WERI-Rb-1 (cell line): ENCODE measurements at regions not wholly inside any gene's neighbourhood (a gene's known extent, or its start where the extent isn't known, plus 50 kb on each side); places are given as distances from the start of the nearest gene placed in this dataset.
"Not testable (repeated sequence)": the region's sequence is repeated elsewhere in the genome, so short reads cannot be mapped to it uniquely, and the experiment has no call there.

Experiments used
- DNase-seq: peaks from one replicate; pipeline ENCODE4 v3.0.0-alpha.2; 2020
- H3K27ac ChIP-seq: fragments of 250-450 bp; sonication (Bioruptor Pico); 2 replicates; pipeline ENCODE4 v1.5.1; 2020; ENCODE audit warnings: mild to moderate bottlenecking, moderate library complexity
- H3K27me3 ChIP-seq: fragments of 250-450 bp; sonication (Bioruptor Pico); 2 replicates; pipeline ENCODE4 v1.5.1; 2021; ENCODE audit warnings: mild to moderate bottlenecking, low read depth, moderate library complexity; ENCODE audit not compliant: insufficient read depth, severe bottlenecking
- H3K36me3 ChIP-seq: fragments of 250-450 bp; sonication (Bioruptor Pico); 2 replicates; pipeline ENCODE4 v1.5.1; 2020; ENCODE audit warnings: mild to moderate bottlenecking, moderate library complexity
- H3K4me3 ChIP-seq: 2 replicates; pipeline ENCODE4 v1.5.1; 2011; ENCODE audit warnings: low read depth, mild to moderate bottlenecking, control low read depth, low read length
- H3K9me3 ChIP-seq: fragments of 250-450 bp; sonication (Bioruptor Pico); 2 replicates; pipeline ENCODE4 v1.5.1; 2021; ENCODE audit warnings: mild to moderate bottlenecking, moderate library complexity; ENCODE audit not compliant: severe bottlenecking
- CTCF ChIP-seq: IDR thresholded peaks from 2 replicates; pipeline ENCODE4 v1.5.1; 2011; ENCODE audit warnings: low read depth, mild to moderate bottlenecking, control low read depth, inconsistent platforms, low read length

- Histone ChIP-seq H3K4me3 (no peak overlapping the region), H3K27ac (no peak overlapping the region), H3K36me3 (no peaks in the 10 kb centered on the region), H3K27me3 (no peaks in the 10 kb centered on the region), H3K9me3 (no peaks in the 10 kb centered on the region)
- TF ChIP-seq CTCF = peak; percentile 47
- peak; percentile 37 for DNase-seq
These were observed 601.9 kb downstream of the HTR1B start for GRCh38 chr6:76861403-76861802.

- Histone ChIP-seq H3K36me3 (no peaks in the 10 kb centered on the region), H3K27ac (no peak overlapping the region), H3K27me3 (no peaks in the 10 kb centered on the region), H3K9me3 (no peaks in the 10 kb centered on the region), H3K4me3 (no peak overlapping the region)
- no peak for DNase-seq
- TF ChIP-seq CTCF = no peak
These were observed 607.2 kb downstream of the HTR1B start for GRCh38 chr6:76856065-76856464.

GRCh38 chr6:76852776-76853175 is 610.5 kb downstream of the HTR1B start:
- Histone ChIP-seq H3K27ac (no peak overlapping the region), H3K27me3 (no peaks in the 10 kb centered on the region), H3K36me3 (no peaks in the 10 kb centered on the region), H3K9me3 (no peaks in the 10 kb centered on the region), H3K4me3 (no peak overlapping the region)
- no peak for DNase-seq
- no peak for TF ChIP-seq CTCF

- H3K27ac ChIP-seq, H3K27me3 ChIP-seq, H3K36me3 ChIP-seq, H3K4me3 ChIP-seq, H3K9me3 ChIP-seq, DNase-seq: not testable (repeated sequence)
These were observed 613.9 kb downstream of the HTR1B start for GRCh38 chr6:76849274-76849970.

GRCh38 chr6:76843054-76843822 is 620.1 kb downstream of the HTR1B start:
- Histone ChIP-seq H3K9me3 (peaks cover 2% of the 10 kb centered on the region), H3K36me3 (no peaks in the 10 kb centered on the region), H3K4me3 (no peak overlapping the region), H3K27me3 (no peaks in the 10 kb centered on the region), H3K27ac (no peak overlapping the region)
- no peak for DNase-seq
- no peak for TF ChIP-seq CTCF

- Histone ChIP-seq H3K4me3 (no peak overlapping the region), H3K9me3 (peaks cover 2% of the 10 kb centered on the region), H3K27me3 (no peaks in the 10 kb centered on the region), H3K36me3 (no peaks in the 10 kb centered on the region), H3K27ac (no peak overlapping the region)
- TF ChIP-seq CTCF = no peak
- DNase-seq = no peak
These were observed 622.4 kb downstream of the HTR1B start for GRCh38 chr6:76840865-76841264.
